SU-DHL-6 (cell line): ENCODE measurements at regions not wholly inside any gene's neighbourhood (a gene's known extent, or its start where the extent isn't known, plus 50 kb on each side); places are given as distances from the start of the nearest gene placed in this dataset.

ENCODE experiments used
- CTCF ChIP-seq: fragments of 200-600 bp; sonication (generic); IDR thresholded peaks from one replicate; pipeline ENCODE4 v1.5.1; 2017; ENCODE audit warnings: antibody characterized with exemption, mild to moderate bottlenecking, low read length, moderate library complexity; ENCODE audit not compliant: insufficient read depth, poor library complexity, severe bottlenecking
- EZH2phosphoT487 ChIP-seq: fragments of 200-600 bp; sonication (generic), shearing (Covaris generic); conservative IDR thresholded peaks from 2 replicates; pipeline ENCODE4 v1.6.1; 2018; ENCODE audit warnings: mild to moderate bottlenecking, antibody characterized with exemption, low read length, moderate library complexity, mixed read lengths

GRCh38 chr2:109677835-109678580, 63.8 kb downstream of the SOWAHC start:
- TF ChIP-seq CTCF (no peak), EZH2phosphoT487 (no peak)
